ENCODE measurements at regions not wholly inside any gene's neighbourhood (a gene's known extent, or its start where the extent isn't known, plus 50 kb on each side); places are given as distances from the start of the nearest gene placed in this dataset.

DNA sequence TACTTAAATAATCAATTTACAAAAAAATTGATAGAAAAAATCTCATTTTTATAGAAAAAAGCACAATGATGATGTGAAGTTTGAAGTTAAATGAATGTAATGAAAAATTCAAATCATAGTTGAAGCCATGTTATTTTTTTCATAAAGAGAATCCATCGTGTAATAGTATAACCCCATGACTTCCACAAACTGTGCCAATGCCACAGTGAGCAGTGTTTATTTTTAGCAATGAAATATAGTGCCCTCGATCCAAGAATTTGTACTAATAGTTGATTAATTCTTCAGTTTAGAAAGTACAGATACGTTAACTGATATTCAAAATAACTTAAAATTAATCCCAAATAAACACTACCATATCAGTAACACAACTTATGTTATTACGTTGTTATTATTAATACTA lies 225.9 kb downstream of the PTPRC start:
- no peak for TF ChIP-seq CTCF (IDR thresholded peaks at IDR 0.05; ENCODE audit: insufficient read depth, low read depth, low read length)
- TF ChIP-seq EZH2 (IDR thresholded peaks at IDR 0.05; ENCODE audit: insufficient read depth, low read length), result no peak

Measured in astrocyte (in vitro differentiated cells and primary cell).